NOMO-1 treated with dmso at 0.1 percent for 144 hours (cell line): ENCODE measurements at regions not wholly inside any gene's neighbourhood (a gene's known extent, or its start where the extent isn't known, plus 50 kb on each side); places are given as distances from the start of the nearest gene placed in this dataset.

Experiments used
- DNase-seq: peaks from one replicate; lab custom pipeline; 2025; ENCODE audit not compliant: unreplicated experiment; lab: John Stamatoyannopoulos, UW

DNA sequence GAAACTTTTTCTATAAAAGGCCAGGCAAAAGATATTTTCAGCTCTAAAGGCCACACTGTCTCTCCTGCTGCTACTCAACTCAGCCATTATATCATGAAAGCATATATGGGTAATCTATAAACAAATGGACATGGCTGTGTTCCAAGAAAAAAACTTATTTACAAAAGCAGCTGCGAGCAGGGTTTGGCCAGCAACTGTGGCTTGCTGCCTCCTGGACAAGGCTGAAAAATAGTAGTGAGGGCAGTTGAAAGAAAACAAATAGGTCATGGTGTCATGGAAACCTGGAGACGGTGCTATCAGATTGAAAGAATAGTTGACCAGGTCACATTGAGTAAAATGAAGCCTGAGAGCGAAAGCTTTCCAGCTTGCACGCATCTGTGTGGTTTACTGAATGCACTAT, 89.2 kb upstream of the LRATD1 start:
- DNase-seq: no peak

DNA sequence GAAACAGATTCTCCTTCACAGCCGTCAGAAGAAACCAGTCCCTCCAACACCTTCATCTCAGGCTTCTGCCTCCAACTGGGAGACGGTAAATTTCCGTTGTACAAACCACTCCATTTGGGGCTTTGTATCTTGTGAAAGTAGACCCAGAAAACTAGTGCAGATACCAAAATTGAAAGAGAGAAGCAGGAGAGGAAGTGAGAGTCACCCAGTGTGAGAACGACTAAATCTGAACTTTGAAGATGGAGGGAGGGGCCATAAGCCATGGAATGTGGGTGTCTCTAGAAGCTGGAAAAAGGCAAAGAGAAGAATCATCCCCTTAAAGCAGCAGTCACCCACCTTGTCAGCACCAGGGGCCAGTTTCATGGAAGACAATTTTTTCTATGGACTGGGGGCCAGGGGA, 88.3 kb upstream of the LRATD1 start:
- DNase-seq: no peak

DNA sequence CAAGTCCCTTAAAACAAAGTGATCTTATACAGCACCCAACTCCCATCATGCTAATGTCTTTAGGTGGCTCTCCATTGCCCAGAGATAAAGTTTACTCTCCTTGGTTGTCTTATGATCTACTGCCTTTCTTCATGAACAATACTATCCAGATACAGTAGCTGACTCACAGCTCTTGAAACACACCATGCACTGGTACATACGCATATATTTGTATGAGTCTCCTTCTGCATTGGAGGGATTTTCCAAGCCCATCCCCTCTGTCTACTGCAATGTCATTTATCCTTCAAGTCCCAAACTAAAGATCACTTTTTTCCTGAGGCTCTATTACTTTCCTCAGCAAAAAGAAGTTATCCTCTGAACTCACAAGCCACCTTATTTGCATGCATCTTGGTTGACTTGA, 84.7 kb upstream of the LRATD1 start:
- DNase-seq: no peak

DNA sequence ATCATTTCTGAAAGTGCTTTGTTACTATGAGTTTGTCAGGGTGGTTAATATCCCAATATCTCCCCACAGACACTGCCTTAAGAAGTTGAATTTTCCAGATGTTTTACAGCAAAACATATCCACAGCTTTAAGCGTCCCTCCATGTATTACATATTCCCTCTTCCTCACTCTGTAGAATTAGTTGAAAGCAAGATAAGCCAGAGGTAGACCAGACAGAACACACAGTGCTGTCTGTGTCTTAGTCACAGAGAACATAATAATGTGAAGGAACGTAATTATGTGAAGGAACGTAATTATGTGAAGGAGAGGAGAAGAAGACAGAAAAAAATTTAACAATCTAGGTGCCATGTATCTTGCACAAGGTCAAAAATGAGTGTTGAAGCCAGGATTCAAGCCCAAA, 81.9 kb upstream of the LRATD1 start:
- DNase-seq: no peak

DNA sequence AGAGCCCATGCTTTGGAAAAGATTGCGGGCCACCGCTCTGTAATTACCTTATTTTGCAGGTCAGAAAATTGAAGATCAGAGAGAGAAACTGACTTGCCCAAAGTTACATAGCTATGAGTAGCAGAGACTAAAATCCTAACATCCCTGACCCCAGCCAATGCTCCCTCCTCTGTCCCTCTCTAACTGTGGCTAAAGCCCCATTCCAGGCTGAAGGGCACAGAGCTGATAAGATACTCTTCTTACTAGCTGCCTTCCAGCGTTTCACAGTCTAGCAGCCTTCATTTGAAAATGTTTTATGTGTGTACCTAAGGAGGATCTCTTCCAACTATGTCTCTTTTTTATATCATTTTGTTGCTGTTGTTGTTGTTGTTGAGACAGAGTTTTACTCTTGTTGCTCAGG, 81.4 kb upstream of the LRATD1 start:
- DNase-seq: no peak

DNA sequence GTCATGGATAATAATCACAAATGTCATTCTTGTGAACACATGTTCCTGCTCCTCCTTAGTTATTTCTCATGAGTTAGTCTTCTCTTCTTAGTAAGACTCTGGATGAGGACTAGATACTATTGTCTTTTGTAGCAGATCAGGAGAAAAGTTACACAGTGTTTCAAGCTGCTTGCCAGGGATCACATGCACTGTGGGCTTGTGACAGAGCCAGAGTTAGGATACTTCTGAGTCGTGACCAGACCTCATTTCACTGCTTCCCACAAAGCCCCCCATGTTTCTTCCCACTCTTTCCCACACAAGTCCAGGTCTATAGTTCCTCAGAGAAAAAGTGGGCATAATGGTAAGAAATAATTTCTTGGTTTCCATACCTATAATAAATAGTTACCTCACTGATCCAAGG, 80.2 kb upstream of the LRATD1 start:
- no peak for DNase-seq

DNA sequence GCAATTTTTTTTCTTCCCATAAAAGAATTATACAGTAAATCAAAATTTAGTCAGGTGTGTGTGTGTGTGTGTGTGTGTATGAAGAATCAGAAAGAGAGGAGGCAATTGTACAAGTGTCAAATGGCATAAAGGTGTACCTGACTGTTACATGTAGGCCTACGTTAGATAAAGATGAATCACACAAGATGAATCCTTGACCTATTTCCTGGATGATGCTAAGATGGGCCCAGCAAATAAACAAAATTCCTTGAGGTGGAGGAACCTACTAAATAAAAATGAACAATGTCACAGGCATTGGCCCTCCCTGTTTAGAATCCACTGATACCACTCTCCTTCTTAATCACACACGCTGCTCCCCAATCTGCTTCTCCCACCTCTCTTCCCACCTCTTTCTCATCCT, 79.7 kb upstream of the LRATD1 start:
- no peak for DNase-seq

DNA sequence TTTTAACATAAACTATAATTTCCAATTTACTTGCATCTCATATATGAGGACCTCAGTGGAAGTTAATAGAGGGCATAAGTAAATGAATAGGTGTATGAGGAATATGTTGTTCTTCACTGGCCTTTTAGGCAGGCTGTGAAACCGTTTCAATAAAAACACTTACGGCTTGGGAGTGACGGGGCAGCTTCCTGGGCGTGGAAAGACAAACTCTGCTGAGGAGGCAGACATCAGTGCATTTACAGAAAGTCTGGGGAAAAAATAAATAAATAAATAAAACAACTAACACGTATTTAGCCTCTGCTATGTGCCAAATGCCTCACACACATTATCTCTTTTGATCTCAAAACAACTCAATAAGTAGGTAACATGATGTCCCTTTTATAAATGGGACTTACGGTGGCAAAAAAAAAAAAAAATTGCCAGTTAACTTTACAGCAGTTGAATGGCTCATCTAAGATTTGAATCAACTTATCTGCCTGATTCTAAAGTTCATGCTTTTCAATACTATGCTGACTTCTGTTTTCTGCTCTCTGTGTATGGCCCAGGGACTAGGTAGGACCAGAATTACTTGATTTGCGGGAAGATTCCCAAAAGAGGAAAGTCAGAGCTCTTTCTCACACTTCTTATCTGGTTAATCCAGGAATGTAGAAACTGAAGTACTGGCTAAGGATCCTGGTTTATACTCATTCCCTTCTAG, 77.5 kb upstream of the LRATD1 start:
- DNase-seq: no peak

DNA sequence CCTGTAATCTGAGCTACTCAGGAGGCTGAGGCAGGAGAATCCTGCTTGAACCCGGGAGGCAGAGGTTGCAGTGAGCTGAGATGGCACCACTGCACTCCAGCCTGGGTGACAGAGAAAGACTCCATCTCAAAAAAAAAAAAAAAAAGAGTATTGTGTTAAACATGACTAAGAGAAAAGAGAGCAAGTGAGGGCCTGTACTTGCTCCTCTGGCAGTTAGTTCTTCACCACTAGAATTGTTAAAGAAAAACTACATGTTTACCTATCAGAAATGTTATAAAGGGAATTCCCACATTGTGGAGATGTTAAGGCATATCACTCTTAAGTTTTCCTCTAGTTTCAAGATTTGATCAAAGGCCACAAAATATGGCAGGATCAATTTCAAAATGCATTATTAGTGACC, 75.4 kb upstream of the LRATD1 start:
- no peak for DNase-seq

DNA sequence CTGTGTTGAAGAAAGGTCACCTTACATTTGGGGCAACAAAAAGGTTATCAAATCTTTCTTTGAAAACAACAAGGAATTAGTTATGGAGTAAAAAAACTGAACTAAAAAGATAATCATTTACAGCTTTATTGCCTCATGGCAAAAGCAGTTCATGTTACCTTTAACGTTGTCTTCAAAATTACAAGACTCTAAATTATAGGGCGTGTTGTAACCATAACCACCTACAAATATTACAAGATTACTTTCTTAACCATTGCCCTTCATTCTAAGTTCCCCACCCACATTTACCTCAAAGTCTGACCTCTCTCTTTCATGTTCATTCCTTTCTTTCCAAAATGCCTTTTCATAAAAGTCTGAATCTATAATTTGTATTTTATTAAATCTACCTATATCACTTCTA, 74.6 kb upstream of the LRATD1 start:
- no peak for DNase-seq

DNA sequence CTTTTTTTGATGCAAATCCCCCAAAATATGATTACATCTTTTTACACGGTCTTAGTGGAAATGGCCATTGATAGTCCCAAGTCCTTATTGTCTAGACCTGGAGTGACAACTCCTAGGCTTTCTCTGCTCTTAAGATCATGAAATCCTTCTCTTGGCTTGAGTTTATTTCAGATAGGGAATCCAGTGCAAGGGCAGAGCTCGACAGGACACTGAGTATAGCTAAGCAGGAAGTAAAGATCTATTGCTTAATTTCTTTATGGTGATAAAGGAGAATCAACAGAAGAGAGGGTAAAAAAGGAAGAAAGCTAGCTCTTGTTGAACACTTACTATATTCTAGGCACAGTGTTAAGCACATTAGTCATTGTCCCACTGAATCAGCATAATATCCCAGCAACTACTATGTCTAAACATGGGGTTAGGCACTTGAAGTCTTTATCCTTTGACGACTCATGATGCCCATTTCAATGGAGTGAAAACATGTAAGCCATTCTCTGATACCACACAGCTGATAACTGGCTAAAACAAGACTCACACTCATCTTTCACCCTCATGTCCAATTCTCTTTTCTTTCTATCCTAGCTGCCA, 74.1 kb upstream of the LRATD1 start:
- DNase-seq: no peak

DNA sequence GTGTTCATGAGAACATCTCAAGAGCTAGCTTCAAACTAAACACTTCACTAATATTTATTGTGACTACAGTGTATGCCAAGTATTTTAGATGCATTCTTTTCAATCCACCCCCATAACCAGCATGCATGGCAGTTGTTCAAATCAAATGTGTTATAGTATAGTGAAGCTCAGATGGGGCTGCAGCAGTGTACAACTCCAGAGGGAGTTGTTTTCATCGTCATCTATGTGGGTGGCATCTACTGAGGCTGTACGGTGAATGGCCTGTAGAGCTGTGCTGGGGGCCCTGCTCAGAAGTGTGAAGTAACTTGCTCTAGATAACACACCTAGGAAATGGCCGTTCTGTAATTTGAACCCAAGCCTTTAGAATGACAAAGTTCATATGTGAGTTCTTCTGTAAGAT, 71.8 kb upstream of the LRATD1 start:
- DNase-seq: no peak

DNA sequence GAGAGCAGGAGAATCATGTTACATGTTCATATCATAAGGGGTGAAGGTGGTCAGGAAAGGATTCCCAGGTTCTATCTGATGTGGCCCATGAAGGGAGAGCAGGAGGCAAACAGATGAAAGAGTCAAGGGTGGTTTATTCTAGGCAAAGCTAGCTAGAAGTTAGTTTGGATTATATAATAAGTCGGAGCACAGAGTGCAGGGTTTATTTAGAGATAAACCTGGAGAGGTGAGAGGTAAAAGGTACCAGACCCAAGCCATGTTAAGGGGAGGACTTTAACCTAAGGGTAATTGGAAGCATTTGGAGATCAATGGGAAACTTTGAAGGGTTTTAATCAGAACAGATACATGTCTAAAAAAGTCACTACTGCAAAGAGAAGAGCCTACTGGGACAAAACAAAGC, 69.2 kb upstream of the LRATD1 start:
- DNase-seq: no peak

DNA sequence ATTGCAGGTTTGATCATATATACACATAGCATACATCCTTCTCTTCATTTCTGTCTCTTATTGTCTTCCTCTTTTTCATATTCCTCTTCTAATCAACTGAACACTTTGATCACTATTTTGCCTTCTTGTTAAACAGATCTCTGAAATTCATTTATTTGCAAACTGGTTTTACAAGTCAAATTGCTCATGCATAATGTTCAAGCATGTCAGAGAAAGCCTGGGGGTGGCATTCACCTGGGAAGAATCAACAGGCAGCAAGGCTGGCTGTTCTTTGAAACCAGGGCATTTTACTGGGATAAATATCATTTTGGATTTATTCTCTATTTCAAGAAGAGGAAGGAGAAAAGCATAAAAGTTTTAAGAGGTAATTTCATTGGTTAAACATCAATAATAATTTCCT, 66.9 kb upstream of the LRATD1 start:
- DNase-seq: no peak

DNA sequence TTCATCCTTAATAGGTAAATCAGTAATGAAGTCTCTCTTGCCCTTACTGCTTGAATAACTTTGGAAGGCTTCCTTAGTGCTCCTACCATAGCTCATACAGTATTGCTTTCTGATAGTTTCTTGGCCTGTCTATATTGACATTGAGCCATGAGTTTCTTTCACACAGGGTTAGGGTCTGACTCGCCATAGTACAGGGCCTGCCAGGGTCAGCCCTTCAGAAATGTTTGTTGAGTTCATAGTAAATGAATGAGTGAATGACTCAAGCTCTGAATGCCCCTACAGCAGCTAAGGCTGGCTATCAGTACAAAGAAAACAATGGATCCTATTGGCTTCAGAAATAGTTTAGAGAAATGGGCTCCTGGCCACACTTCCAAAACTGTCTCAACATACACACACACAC, 65.0 kb upstream of the LRATD1 start:
- no peak for DNase-seq

DNA sequence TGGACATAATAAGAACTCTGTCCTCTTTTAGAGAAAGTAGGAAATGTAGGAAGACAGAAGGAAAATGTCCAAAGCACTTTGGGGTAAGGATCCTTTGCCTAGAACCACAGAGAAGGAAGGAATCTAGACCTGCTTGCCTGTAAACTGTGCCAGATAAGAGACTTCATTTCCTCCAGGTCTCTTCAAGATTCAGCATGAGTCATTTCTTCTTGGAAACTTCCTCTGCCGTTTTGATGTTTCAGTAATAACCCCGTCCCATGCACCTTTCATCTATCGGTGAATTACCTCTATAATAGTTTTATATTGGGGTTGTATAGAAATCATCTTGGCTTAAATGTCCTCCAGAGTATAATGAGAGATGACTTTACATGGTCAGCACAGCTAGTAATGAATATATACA, 63.2 kb upstream of the LRATD1 start:
- no peak for DNase-seq

DNA sequence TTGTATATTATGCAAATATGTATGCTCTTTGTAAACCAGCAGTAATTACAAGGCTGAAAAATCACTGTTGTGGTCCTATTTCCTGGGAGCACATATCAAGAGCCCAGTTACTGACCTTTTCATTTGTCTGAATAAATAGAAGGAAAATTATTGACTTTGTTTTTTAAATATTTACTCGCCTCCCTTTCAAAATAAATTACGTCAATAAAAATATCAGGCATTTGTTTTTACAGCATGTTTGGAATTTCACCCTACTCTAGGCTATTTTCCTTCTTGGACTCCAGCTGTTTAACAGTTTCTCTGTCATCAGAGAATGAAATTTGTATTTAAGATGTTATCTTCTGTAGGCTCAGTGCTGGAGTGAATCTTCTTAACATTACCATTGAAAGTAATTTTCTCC, 59.9 kb upstream of the LRATD1 start:
- DNase-seq: no peak

DNA sequence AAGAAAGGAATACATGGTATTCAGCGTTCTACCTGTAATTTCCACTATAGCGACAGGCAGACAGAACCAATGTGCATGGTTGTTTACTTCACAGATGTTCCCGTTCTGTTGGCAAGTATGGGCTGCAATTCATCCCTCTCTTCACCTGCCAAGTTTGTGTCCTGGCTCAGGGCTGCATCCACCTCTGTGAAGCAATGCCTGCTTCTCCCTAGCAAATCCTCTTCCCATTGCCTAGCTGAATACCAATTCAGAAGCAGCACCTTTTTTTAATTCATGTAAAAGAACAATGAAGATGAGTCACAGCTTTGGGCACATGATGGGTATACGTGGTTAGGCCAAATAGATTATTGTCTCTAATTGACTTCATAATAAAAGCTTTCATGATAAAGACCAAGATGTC, 54.7 kb upstream of the LRATD1 start:
- DNase-seq: no peak
